Loucy (cell line): ENCODE measurements at regions not wholly inside any gene's neighbourhood (a gene's known extent, or its start where the extent isn't known, plus 50 kb on each side); places are given as distances from the start of the nearest gene placed in this dataset.

Experiments used
- H2AFZ ChIP-seq: fragments of 200-600 bp; sonication (generic); 2 replicates; pipeline ENCODE4 v1.6.0; 2016; ENCODE audit warnings: antibody characterized with exemption, mild to moderate bottlenecking, low read length, moderate library complexity
- H3F3A ChIP-seq: fragments of 200-600 bp; 2 replicates; pipeline ENCODE4 v1.6.0; 2016; ENCODE audit warnings: antibody characterized with exemption, low read depth, mild to moderate bottlenecking
- H3K27me3 ChIP-seq: fragments of 200-600 bp; sonication (generic); 2 replicates; pipeline ENCODE4 v1.6.1; 2014; ENCODE audit warnings: low read length, mild to moderate bottlenecking; ENCODE audit not compliant: insufficient read depth, poor library complexity, severe bottlenecking
- H3K36me3 ChIP-seq: fragments of 200-600 bp; sonication (generic); 2 replicates; pipeline ENCODE4 v1.6.1; 2016; ENCODE audit warnings: low read length; ENCODE audit not compliant: insufficient read depth
- H3K4me1 ChIP-seq: fragments of 200-600 bp; sonication (generic); 2 replicates; pipeline ENCODE4 v1.5.1; 2014; ENCODE audit warnings: low read length, mild to moderate bottlenecking; ENCODE audit not compliant: insufficient read depth, poor library complexity, severe bottlenecking
- H3K4me2 ChIP-seq: fragments of 200-600 bp; sonication (generic); 2 replicates; pipeline ENCODE4 v1.6.0; 2014; ENCODE audit warnings: antibody characterized with exemption, low read length, low read depth, mild to moderate bottlenecking; ENCODE audit not compliant: poor library complexity, severe bottlenecking
- H3K4me3 ChIP-seq: fragments of 200-600 bp; sonication (generic); 2 replicates; pipeline ENCODE4 v1.5.1; 2014; ENCODE audit warnings: low read length, mild to moderate bottlenecking, mixed read lengths; ENCODE audit not compliant: poor library complexity, severe bottlenecking
- H3K79me2 ChIP-seq: fragments of 200-600 bp; sonication (generic); 2 replicates; pipeline ENCODE4 v1.6.1; 2014; ENCODE audit warnings: low read length; ENCODE audit not compliant: insufficient read depth
- H3K9ac ChIP-seq: fragments of 200-600 bp; sonication (generic); 2 replicates; pipeline ENCODE4 v1.6.0; 2014; ENCODE audit warnings: mild to moderate bottlenecking, low read depth, low read length, moderate library complexity; ENCODE audit not compliant: poor library complexity, severe bottlenecking
- H3K9me2 ChIP-seq: fragments of 200-600 bp; sonication (generic); replicated peaks from 2 replicates; pipeline ENCODE4 v1.6.1; 2016; ENCODE audit warnings: low read depth, low read length, mixed read lengths
- H3K9me3 ChIP-seq: fragments of 200-600 bp; sonication (generic); 2 replicates; pipeline ENCODE4 v1.6.1; 2014; ENCODE audit warnings: mild to moderate bottlenecking, antibody characterized with exemption, low read length, low read depth; ENCODE audit not compliant: insufficient read depth
- H4K20me1 ChIP-seq: fragments of 200-600 bp; sonication (generic); 2 replicates; pipeline ENCODE4 v1.6.0; 2014; ENCODE audit warnings: antibody characterized with exemption, low read length, mild to moderate bottlenecking; ENCODE audit not compliant: insufficient read depth, poor library complexity, severe bottlenecking
- CTCF ChIP-seq: fragments of 200-600 bp; sonication (generic); conservative IDR thresholded peaks from 2 replicates; pipeline ENCODE4 v1.5.1; 2014; ENCODE audit warnings: mild to moderate bottlenecking, antibody characterized with exemption, low read length
- EZH2phosphoT487 ChIP-seq: fragments of 200-600 bp; IDR thresholded peaks from 2 replicates; pipeline ENCODE4 v1.6.1; 2018; ENCODE audit warnings: antibody characterized with exemption, mild to moderate bottlenecking, moderate library complexity, borderline replicate concordance

GRCh38 chr1:116309090-116309870 lies 63.8 kb upstream of the ATP1A1 start:
- H3F3A ChIP-seq, result no peaks in the 10 kb centered on the region
- TF ChIP-seq CTCF, result no peak
- no peak for TF ChIP-seq EZH2phosphoT487
- H3K36me3 ChIP-seq, result no peaks in the 10 kb centered on the region
- H3K9ac ChIP-seq, result no peak overlapping the region
- peaks cover 6% of the 10 kb centered on the region for H3K4me1 ChIP-seq
- H3K79me2 ChIP-seq, result no peaks in the 10 kb centered on the region
- H3K4me2 ChIP-seq, result no peak overlapping the region
- H3K9me3 ChIP-seq, result no peaks in the 10 kb centered on the region
- no peaks in the 10 kb centered on the region for H4K20me1 ChIP-seq
- H3K27me3 ChIP-seq, result no peaks in the 10 kb centered on the region
- no peak overlapping the region for H3K4me3 ChIP-seq
- no peak overlapping the region for H2AFZ ChIP-seq
- no peaks in the 10 kb centered on the region for H3K9me2 ChIP-seq

GRCh38 chr1:116310180-116310579 lies 62.9 kb upstream of the ATP1A1 start:
- H3K9ac ChIP-seq, result no peak overlapping the region
- no peaks in the 10 kb centered on the region for H3K9me2 ChIP-seq
- H2AFZ ChIP-seq, result no peak overlapping the region
- no peaks in the 10 kb centered on the region for H3K36me3 ChIP-seq
- no peak overlapping the region for H3K4me3 ChIP-seq
- no peaks in the 10 kb centered on the region for H3K79me2 ChIP-seq
- no peak overlapping the region for H3K4me2 ChIP-seq
- H3K27me3 ChIP-seq, result no peaks in the 10 kb centered on the region
- peaks cover 6% of the 10 kb centered on the region for H3K4me1 ChIP-seq
- no peak for TF ChIP-seq EZH2phosphoT487
- no peak for TF ChIP-seq CTCF
- H4K20me1 ChIP-seq, result no peaks in the 10 kb centered on the region
- no peaks in the 10 kb centered on the region for H3F3A ChIP-seq
- H3K9me3 ChIP-seq, result no peaks in the 10 kb centered on the region

DNA sequence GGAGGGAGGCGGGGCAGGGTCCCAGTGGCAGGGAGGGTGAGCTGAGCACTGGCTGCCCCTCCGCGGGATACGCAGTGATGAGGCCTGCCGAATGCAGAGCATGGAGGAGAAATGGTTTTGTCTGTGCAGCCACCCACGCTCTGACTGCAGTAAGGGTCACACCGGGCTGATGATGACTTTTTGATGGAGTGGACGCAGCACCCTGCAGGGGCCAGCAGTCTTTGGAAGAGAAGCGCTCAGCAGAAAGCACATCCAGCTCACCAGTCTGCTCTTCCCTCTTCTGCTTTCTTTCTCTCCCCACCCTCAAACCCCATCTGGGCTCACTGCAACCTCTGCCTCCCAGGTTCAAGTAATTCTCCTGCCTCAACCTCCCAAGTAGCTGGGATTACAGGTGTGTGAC lies 61.9 kb upstream of the ATP1A1 start:
- no peaks in the 10 kb centered on the region for H3K9me3 ChIP-seq
- H3K9ac ChIP-seq, result no peak overlapping the region
- H2AFZ ChIP-seq, result no peak overlapping the region
- no peaks in the 10 kb centered on the region for H3K36me3 ChIP-seq
- no peaks in the 10 kb centered on the region for H3K9me2 ChIP-seq
- no peak overlapping the region for H3K4me2 ChIP-seq
- no peaks in the 10 kb centered on the region for H3K79me2 ChIP-seq
- H3K27me3 ChIP-seq, result no peaks in the 10 kb centered on the region
- H3K4me3 ChIP-seq, result no peak overlapping the region
- no peaks in the 10 kb centered on the region for H3F3A ChIP-seq
- TF ChIP-seq CTCF (no peak), EZH2phosphoT487 (no peak)
- no peaks in the 10 kb centered on the region for H4K20me1 ChIP-seq
- H3K4me1 ChIP-seq, result peaks cover 6% of the 10 kb centered on the region
